ENCODE measurements at regions not wholly inside any gene's neighbourhood (a gene's known extent, or its start where the extent isn't known, plus 50 kb on each side); places are given as distances from the start of the nearest gene placed in this dataset.

DNA sequence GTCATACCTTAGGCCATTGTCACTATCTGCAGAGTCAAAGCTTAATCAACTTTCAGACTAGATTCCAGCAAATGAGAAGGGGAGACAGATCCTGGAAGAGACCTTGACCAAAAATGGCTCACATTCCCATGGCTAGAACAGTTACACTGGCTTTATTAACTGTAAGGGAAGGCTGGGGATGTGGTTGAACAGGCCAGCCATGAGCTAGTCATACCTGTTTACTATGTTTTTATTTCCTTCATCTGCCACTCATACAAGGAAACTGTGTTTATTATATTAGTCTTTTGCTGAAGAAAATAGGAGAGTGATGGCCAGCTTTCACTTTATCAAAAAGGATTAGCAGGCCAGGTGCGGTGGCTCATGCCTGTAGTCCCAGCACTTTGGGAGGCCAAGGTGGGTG, 319.7 kb downstream of the RAPGEF2 start:
- TF ChIP-seq SMARCA5 (IDR thresholded peaks at IDR 0.05) (no peak), TARDBP (IDR thresholded peaks at IDR 0.05; ENCODE audit: borderline replicate concordance) (no peak), POLR2A (IDR thresholded peaks at IDR 0.05; ENCODE audit: low read depth, low read length) (no peak), EP300 (IDR thresholded peaks at IDR 0.05; ENCODE audit: borderline replicate concordance in 1 of 2, control insufficient read depth in 1 of 2, low read depth in 2 of 2, low read length in 2 of 2) (no peak), CTCF (IDR thresholded peaks at IDR 0.05 in 2 of 3, conservative IDR thresholded peaks at IDR 0.05 in 1 of 3; ENCODE audit: control insufficient read depth in 2 of 3, extremely low read depth in 1 of 3, insufficient read depth in 1 of 3, low read depth in 3 of 3, low read length in 3 of 3) (no peak), CHD1 (IDR thresholded peaks at IDR 0.05; ENCODE audit: low read depth, low read length) (no peak), YBX1 (IDR thresholded peaks at IDR 0.05) (no peak)
